ENCODE measurements at regions not wholly inside any gene's neighbourhood (a gene's known extent, or its start where the extent isn't known, plus 50 kb on each side); places are given as distances from the start of the nearest gene placed in this dataset.

DNA sequence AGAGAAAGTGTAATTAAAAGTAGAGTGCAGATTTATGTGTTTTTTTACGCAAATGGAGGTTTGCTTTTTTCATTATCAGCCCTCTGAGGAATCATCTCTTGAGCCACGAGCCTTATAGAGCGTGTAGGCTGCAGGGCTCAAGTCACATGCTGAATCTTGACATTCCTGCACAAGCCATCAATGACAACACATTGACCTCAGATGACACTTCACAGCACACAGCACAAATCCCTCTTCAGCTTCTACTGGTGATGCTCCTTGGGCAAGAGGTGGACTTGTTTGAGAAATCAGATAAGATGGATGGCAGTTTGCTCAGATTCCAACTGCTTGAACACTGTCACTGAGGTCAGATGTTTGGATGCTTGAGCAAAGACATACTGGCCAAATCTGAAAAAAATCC lies 250.6 kb downstream of the SNCA start:
- TF ChIP-seq, protein P1, sequence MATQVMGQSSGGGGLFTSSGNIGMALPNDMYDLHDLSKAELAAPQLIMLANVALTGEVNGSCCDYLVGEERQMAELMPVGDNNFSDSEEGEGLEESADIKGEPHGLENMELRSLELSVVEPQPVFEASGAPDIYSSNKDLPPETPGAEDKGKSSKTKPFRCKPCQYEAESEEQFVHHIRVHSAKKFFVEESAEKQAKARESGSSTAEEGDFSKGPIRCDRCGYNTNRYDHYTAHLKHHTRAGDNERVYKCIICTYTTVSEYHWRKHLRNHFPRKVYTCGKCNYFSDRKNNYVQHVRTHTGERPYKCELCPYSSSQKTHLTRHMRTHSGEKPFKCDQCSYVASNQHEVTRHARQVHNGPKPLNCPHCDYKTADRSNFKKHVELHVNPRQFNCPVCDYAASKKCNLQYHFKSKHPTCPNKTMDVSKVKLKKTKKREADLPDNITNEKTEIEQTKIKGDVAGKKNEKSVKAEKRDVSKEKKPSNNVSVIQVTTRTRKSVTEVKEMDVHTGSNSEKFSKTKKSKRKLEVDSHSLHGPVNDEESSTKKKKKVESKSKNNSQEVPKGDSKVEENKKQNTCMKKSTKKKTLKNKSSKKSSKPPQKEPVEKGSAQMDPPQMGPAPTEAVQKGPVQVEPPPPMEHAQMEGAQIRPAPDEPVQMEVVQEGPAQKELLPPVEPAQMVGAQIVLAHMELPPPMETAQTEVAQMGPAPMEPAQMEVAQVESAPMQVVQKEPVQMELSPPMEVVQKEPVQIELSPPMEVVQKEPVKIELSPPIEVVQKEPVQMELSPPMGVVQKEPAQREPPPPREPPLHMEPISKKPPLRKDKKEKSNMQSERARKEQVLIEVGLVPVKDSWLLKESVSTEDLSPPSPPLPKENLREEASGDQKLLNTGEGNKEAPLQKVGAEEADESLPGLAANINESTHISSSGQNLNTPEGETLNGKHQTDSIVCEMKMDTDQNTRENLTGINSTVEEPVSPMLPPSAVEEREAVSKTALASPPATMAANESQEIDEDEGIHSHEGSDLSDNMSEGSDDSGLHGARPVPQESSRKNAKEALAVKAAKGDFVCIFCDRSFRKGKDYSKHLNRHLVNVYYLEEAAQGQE (IDR thresholded peaks at IDR 0.05; ENCODE audit: insufficient read depth in 1 of 2, low read depth in 2 of 2, low read length in 2 of 2) = no peak
- TF ChIP-seq TAF1 (IDR thresholded peaks at IDR 0.05; ENCODE audit: borderline replicate concordance, insufficient read depth, low read length) (no peak), FOXP2 (optimal IDR thresholded peaks at IDR 0.05; ENCODE audit: borderline replicate concordance, extremely low read depth, extremely low read length, insufficient read depth) (no peak), SIN3A (IDR thresholded peaks at IDR 0.05; ENCODE audit: borderline replicate concordance, insufficient read depth, low read length) (no peak), POLR2AphosphoS5 (IDR thresholded peaks at IDR 0.05; ENCODE audit: low read depth, low read length) (no peak)

DNA sequence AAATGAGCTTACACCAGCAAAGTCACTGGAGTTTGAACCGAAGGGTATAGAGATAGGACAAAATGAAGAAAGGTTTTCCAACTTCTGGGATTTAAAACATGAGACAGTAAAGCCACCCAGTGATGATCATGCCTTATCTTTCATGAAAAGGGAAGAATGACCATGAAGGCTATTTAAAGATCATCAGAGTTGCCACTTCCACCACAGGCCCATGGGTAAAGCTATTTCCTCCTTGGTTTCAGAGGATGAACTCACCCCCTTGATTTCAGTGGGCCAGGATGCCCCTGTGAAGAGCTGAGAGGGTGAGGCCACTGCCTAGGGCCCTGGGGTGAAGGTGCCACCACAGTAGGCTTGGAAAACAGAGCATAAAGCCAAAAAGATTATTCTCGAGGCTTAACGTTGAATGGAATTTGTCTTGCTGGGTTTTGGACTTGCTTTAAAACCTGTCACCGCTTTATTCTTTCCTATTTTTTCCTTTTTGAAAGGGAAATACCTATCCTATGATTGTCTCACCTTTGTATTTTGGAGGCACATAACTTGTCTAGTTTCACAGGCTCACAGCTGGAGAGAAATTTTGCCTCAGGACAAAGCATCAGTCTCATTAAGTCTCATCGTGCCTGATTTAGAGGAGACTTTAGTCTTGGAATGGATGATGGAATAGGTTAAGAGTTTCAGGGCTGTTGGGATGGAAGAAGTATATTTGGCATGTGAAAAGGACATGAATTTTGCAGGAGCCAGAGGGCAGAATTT lies 254.0 kb downstream of the SNCA start:
- TF ChIP-seq SIN3A (IDR thresholded peaks at IDR 0.05; ENCODE audit: borderline replicate concordance, insufficient read depth, low read length) (no peak), POLR2AphosphoS5 (IDR thresholded peaks at IDR 0.05; ENCODE audit: low read depth, low read length) (no peak), FOXP2 (optimal IDR thresholded peaks at IDR 0.05; ENCODE audit: borderline replicate concordance, extremely low read depth, extremely low read length, insufficient read depth) (no peak), TAF1 (IDR thresholded peaks at IDR 0.05; ENCODE audit: borderline replicate concordance, insufficient read depth, low read length) (no peak)
- TF ChIP-seq, protein P1 (IDR thresholded peaks at IDR 0.05; ENCODE audit: insufficient read depth in 1 of 2, low read depth in 2 of 2, low read length in 2 of 2) = no peak

GRCh38 chr4:89579771-89580170 lies 257.2 kb downstream of the SNCA start:
- TF ChIP-seq TAF1 (IDR thresholded peaks at IDR 0.05; ENCODE audit: borderline replicate concordance, insufficient read depth, low read length) (no peak), SIN3A (IDR thresholded peaks at IDR 0.05; ENCODE audit: borderline replicate concordance, insufficient read depth, low read length) (no peak), FOXP2 (optimal IDR thresholded peaks at IDR 0.05; ENCODE audit: borderline replicate concordance, extremely low read depth, extremely low read length, insufficient read depth) (no peak), POLR2AphosphoS5 (IDR thresholded peaks at IDR 0.05; ENCODE audit: low read depth, low read length) (no peak)
- TF ChIP-seq, protein P1 (IDR thresholded peaks at IDR 0.05; ENCODE audit: insufficient read depth in 1 of 2, low read depth in 2 of 2, low read length in 2 of 2) = no peak

- TF ChIP-seq TAF1 (IDR thresholded peaks at IDR 0.05; ENCODE audit: borderline replicate concordance, insufficient read depth, low read length) (no peak), FOXP2 (optimal IDR thresholded peaks at IDR 0.05; ENCODE audit: borderline replicate concordance, extremely low read depth, extremely low read length, insufficient read depth) (no peak), SIN3A (IDR thresholded peaks at IDR 0.05; ENCODE audit: borderline replicate concordance, insufficient read depth, low read length) (no peak), POLR2AphosphoS5 (IDR thresholded peaks at IDR 0.05; ENCODE audit: low read depth, low read length) (no peak)
- TF ChIP-seq, protein P1 (IDR thresholded peaks at IDR 0.05; ENCODE audit: insufficient read depth in 1 of 2, low read depth in 2 of 2, low read length in 2 of 2) = no peak
These were observed 260.7 kb downstream of the SNCA start for GRCh38 chr4:89576246-89576645.
